GM12878 (cell line): ENCODE measurements at regions not wholly inside any gene's neighbourhood (a gene's known extent, or its start where the extent isn't known, plus 50 kb on each side); places are given as distances from the start of the nearest gene placed in this dataset.

Experiments
- ATAC-seq: fragments of 200-7000 bp; cut with Tn5 transposase; 3 replicates; pipeline ENCODE4 v1.9.1; 2020; ENCODE audit warnings: mild to moderate bottlenecking, moderate library complexity
- BruUV-seq: library from RNA; stranded (reverse); fragments of 400-500 nt; replicated peaks from 2 replicates; lab custom pipeline; 2021; lab: Mats Ljungman, UMichigan
- CTCF ChIA-PET: fragments of 300-600 bp; sonication (Branson Sonifier 250); formaldehyde crosslinking; extraction: SDS; loops from one replicate; lab custom pipeline; 2021; ENCODE audit warnings: inconsistent platforms; lab: Yijun Ruan, JAX
- POLR2A ChIA-PET: fragments of 350-600 bp; formaldehyde crosslinking; extraction: SDS; loops from one replicate; lab custom pipeline; 2021; ENCODE audit warnings: inconsistent platforms; lab: Charles Lee
- RAD21 ChIA-PET: fragments of 300-600 bp; sonication (Branson Sonifier 250); formaldehyde crosslinking; loops from one replicate; lab custom pipeline; 2023; ENCODE audit warnings: antibody characterized with exemption; ENCODE audit not compliant: unreplicated experiment; lab: Charles Lee
- SMC1A ChIA-PET: fragments of 300-600 bp; sonication (Branson Sonifier 250); formaldehyde crosslinking; loops from one replicate; lab custom pipeline; 2023; ENCODE audit not compliant: unreplicated experiment, uncharacterized antibody; lab: Charles Lee
- DNase-seq: peaks from one replicate; pipeline ENCODE4 v3.0.0-alpha.2; 2011; ENCODE audit warnings: low read depth, low spot score
- FAIRE-seq: peaks from 3 replicates; lab custom pipeline; 2011; peaks lifted over from hg19 to GRCh38; lab: Jason Lieb, UNC
- H2AFZ ChIP-seq: 2 replicates; pipeline ENCODE4 v1.6.0; 2011; ENCODE audit warnings: low read depth, low read length, control low read depth; ENCODE audit not compliant: control insufficient read depth
- H3K27ac ChIP-seq: 2 replicates; pipeline ENCODE4 v1.5.1; 2011; ENCODE audit warnings: control low read depth; ENCODE audit not compliant: control insufficient read depth, insufficient read depth
- H3K27me3 ChIP-seq, 2 experiments: replicated peaks in 1 of 2; 2 replicates each; pipeline versions ENCODE4 v1.6.0 to v1.6.1; 2011; ENCODE audit warnings: low read length in 1 of 2; ENCODE audit not compliant: control insufficient read depth in 2 of 2, insufficient read depth in 2 of 2
- H3K36me3 ChIP-seq, 2 experiments: 2 replicates each; pipeline ENCODE4 v1.5.1; 2011; ENCODE audit warnings: low read length in 1 of 2; ENCODE audit not compliant: control insufficient read depth in 2 of 2, insufficient read depth in 2 of 2
- H3K4me1 ChIP-seq: 2 replicates; pipeline ENCODE4 v1.6.1; 2011; ENCODE audit warnings: mild to moderate bottlenecking, low read length, moderate library complexity, mixed read lengths; ENCODE audit not compliant: control insufficient read depth, insufficient read depth
- H3K4me2 ChIP-seq: 2 replicates; pipeline ENCODE4 v1.6.0; 2011; ENCODE audit warnings: control low read depth; ENCODE audit not compliant: control insufficient read depth, insufficient read depth
- H3K4me3 ChIP-seq: fragments of 200-600 bp; sonication (generic); 2 replicates; pipeline ENCODE4 v1.5.1; 2016
- H3K79me2 ChIP-seq: 2 replicates; pipeline ENCODE4 v1.6.0; 2011; ENCODE audit warnings: low read length; ENCODE audit not compliant: control insufficient read depth, insufficient read depth
- H3K9ac ChIP-seq: 2 replicates; pipeline ENCODE4 v1.8.0; 2011; ENCODE audit warnings: low read length, control low read depth, mixed read lengths; ENCODE audit not compliant: control insufficient read depth, insufficient read depth
- H3K9me3 ChIP-seq: replicated peaks from 3 replicates; pipeline ENCODE4 v1.5.1; 2011; ENCODE audit warnings: mild to moderate bottlenecking, low read length; ENCODE audit not compliant: control insufficient read depth, insufficient read depth
- H4K20me1 ChIP-seq: 2 replicates; pipeline ENCODE4 v1.6.0; 2011; ENCODE audit not compliant: control insufficient read depth, insufficient read depth
- BRCA1 ChIP-seq: IDR thresholded peaks from 2 replicates; pipeline ENCODE4 v1.6.1; 2011; ENCODE audit warnings: low read depth, low read length, improper control_type of control experiment
- CHD2 ChIP-seq: IDR thresholded peaks from 2 replicates; pipeline ENCODE4 v1.6.1; 2011; ENCODE audit warnings: low read depth, low read length, improper control_type of control experiment, borderline replicate concordance
- E4F1 ChIP-seq: fragments of 450-650 bp; IDR thresholded peaks from 2 replicates; pipeline ENCODE4 v1.6.1; 2018; ENCODE audit warnings: borderline replicate concordance, mild to moderate bottlenecking; ENCODE audit not compliant: partially characterized antibody
- ELK1 ChIP-seq: IDR thresholded peaks from 2 replicates; pipeline ENCODE4 v1.6.1; 2012; ENCODE audit warnings: low read depth, low read length, improper control_type of control experiment
- EP300 ChIP-seq, 2 experiments: fragments of 150-350 bp in 1 of 2; IDR thresholded peaks; 2 replicates each; pipeline ENCODE4 v1.6.1; 2011 to 2012; ENCODE audit warnings: low read depth in 2 of 2, low read length in 2 of 2, borderline replicate concordance in 1 of 2, improper control_type of control experiment in 1 of 2, inconsistent platforms in 1 of 2; ENCODE audit not compliant: control insufficient read depth in 1 of 2
- GABPA ChIP-seq: IDR thresholded peaks from 2 replicates; pipeline ENCODE4 v1.6.1; 2014; ENCODE audit warnings: antibody characterized with exemption, low read depth, mild to moderate bottlenecking, inconsistent platforms
- HDAC6 ChIP-seq: fragments of 200-600 bp; sonication (generic); IDR thresholded peaks from one replicate; pipeline ENCODE4 v1.8.0; 2017; ENCODE audit warnings: antibody characterized with exemption; ENCODE audit not compliant: unreplicated experiment
- HSF1 ChIP-seq: fragments of 150-350 bp; IDR thresholded peaks from 2 replicates; pipeline ENCODE4 v1.6.1; 2014; ENCODE audit warnings: mild to moderate bottlenecking, low read depth, low read length
- IKZF1 ChIP-seq: fragments of 450-650 bp; conservative IDR thresholded peaks from 2 replicates; pipeline ENCODE4 v1.6.1; 2017; ENCODE audit warnings: antibody characterized with exemption, mild to moderate bottlenecking
- IRF4 ChIP-seq: IDR thresholded peaks from 2 replicates; pipeline ENCODE4 v1.6.1; 2011; ENCODE audit warnings: low read depth, low read length
- IRF5 ChIP-seq: fragments of 450-650 bp; IDR thresholded peaks from 2 replicates; pipeline ENCODE4 v1.6.1; 2017; ENCODE audit warnings: borderline replicate concordance
- MTA3 ChIP-seq: IDR thresholded peaks from 2 replicates; pipeline ENCODE4 v1.6.1; 2012; ENCODE audit warnings: low read length, inconsistent platforms, borderline replicate concordance
- MXI1 ChIP-seq: fragments of 150-350 bp; IDR thresholded peaks from 2 replicates; pipeline ENCODE4 v1.6.1; 2011; ENCODE audit warnings: low read depth, mild to moderate bottlenecking, inconsistent platforms, low read length, improper control_type of control experiment
- NBN ChIP-seq: fragments of 450-650 bp; IDR thresholded peaks from 2 replicates; pipeline ENCODE4 v1.6.1; 2016
- RCOR1 ChIP-seq: conservative IDR thresholded peaks from 2 replicates; pipeline ENCODE4 v1.6.1; 2012; ENCODE audit warnings: low read depth, low read length, improper control_type of control experiment
- SMAD5 ChIP-seq: IDR thresholded peaks from 2 replicates; pipeline ENCODE4 v1.6.1; 2016; ENCODE audit warnings: antibody characterized with exemption, low read depth
- SPI1 ChIP-seq: IDR thresholded peaks from 2 replicates; pipeline ENCODE4 v1.6.1; 2011; ENCODE audit warnings: low read depth, mild to moderate bottlenecking, low read length, moderate library complexity, borderline replicate concordance; ENCODE audit not compliant: insufficient read depth
- SRF ChIP-seq, 2 experiments: IDR thresholded peaks; 2 replicates each; pipeline ENCODE4 v1.6.1; 2011; ENCODE audit warnings: low read depth in 2 of 2, low read length in 2 of 2, mild to moderate bottlenecking in 1 of 2, moderate library complexity in 1 of 2
- ZNF274 ChIP-seq: IDR thresholded peaks from one replicate; pipeline ENCODE4 v1.8.0; 2011; ENCODE audit not compliant: insufficient read length, insufficient read depth
- WGBS: methylation state at CpG from one replicate; pipeline ENCODE4 v1.1.6; 2016; ENCODE audit warnings: low lambda C conversion rate; ENCODE audit not compliant: insufficient replicate concordance, insufficient coverage; ENCODE audit errors: missing lambda C conversion rate; 5-methylcytosine and 5-hydroxymethylcytosine counted together
- in situ Hi-C: fragments of 300-500 bp; cut with MboI; formaldehyde crosslinking; loops from 9 replicates; pipeline ENCODE4 v1.14.3; 2018; ENCODE audit warnings: mixed read lengths
- intact Hi-C: fragments of 100-400 bp; cut with micrococcal nuclease; formaldehyde crosslinking; loops from one replicate; pipeline ENCODE4 v1.14.2; 2022; ENCODE audit not compliant: unreplicated experiment

- Histone ChIP-seq H3K79me2 (no peaks in the 10 kb centered on the region), H3K4me3 (no peak overlapping the region), H3K27ac (no peak overlapping the region), H3K36me3 (no peaks in the 10 kb centered on the region), H2AFZ (no peak overlapping the region), H3K4me1 (no peaks in the 10 kb centered on the region), H3K9me3 (no peaks in the 10 kb centered on the region), H4K20me1 (peaks cover 3% of the 10 kb centered on the region; the same call in 1 of the 2 replicates), H3K4me2 (no peak overlapping the region), H3K9ac (no peak overlapping the region), H3K27me3 (peaks cover 2 to 7% of the 10 kb centered on the region in 2 experiments; a peak in 3 of 4 replicates)
- SMC1A ChIA-PET = no interaction called here
- no peak for ATAC-seq
- intact Hi-C loops (loop anchor here (10.0 kb wide), 1 partner anchor 122 kb away; no protein-coding TSS in a partner anchor), in situ Hi-C loops (no loop called here)
- no TSS peak for BruUV-seq
- DNase-seq = no peak
- CTCF ChIA-PET = no interaction called here
- RAD21 ChIA-PET = no interaction called here
- POLR2A ChIA-PET = no interaction called here
- FAIRE-seq = no peak
- TF ChIP-seq IRF4 (no peak), NBN (no peak), MTA3 (no peak), HDAC6 (no peak), SPI1 (no peak), EP300 (IDR thresholded peaks at IDR 0.05; ENCODE audit: borderline replicate concordance in 1 of 2, control insufficient read depth in 1 of 2, low read depth in 2 of 2, low read length in 2 of 2) (no peak), ZNF274 (no peak), CHD2 (no peak), IRF5 (no peak), BRCA1 (no peak), GABPA (no peak), HSF1 (no peak), ELK1 (no peak), E4F1 (no peak), MXI1 (no peak), IKZF1 (no peak), SRF (IDR thresholded peaks at IDR 0.05; ENCODE audit: low read depth in 2 of 2, low read length in 2 of 2) (no peak), SMAD5 (no peak), RCOR1 (no peak)
- 10% methylated on average over 5 of the region's 5 CpGs for WGBS
Measured at GRCh38 chr10:71046747-71047146, 158.4 kb upstream of the PCBD1 start.
